ENCODE measurements at regions not wholly inside any gene's neighbourhood (a gene's known extent, or its start where the extent isn't known, plus 50 kb on each side); places are given as distances from the start of the nearest gene placed in this dataset.

GRCh38 chr3:150180334-150180733 lies 209.6 kb upstream of the PFN2 start:
- H3K4me1 ChIP-seq: peaks cover 11% of the 10 kb centered on the region
- no peaks in the 10 kb centered on the region for H3K36me3 ChIP-seq
- H3K4me3 ChIP-seq: no peak overlapping the region
- no peak overlapping the region for H3K27ac ChIP-seq
- DNase-seq (no peak), ATAC-seq (no peak)
- intact Hi-C loops (cut with DNase I): no loop called here
- H3K9me3 ChIP-seq: no peaks in the 10 kb centered on the region
- no peaks in the 10 kb centered on the region for H3K27me3 ChIP-seq (ENCODE audit: low read depth)
- TF ChIP-seq CTCF (IDR thresholded peaks at IDR 0.05): no peak

- Histone ChIP-seq H3K27me3 (ENCODE audit: low read depth) (no peaks in the 10 kb centered on the region), H3K4me3 (no peak overlapping the region), H3K4me1 (peaks cover 8% of the 10 kb centered on the region), H3K27ac (no peak overlapping the region), H3K9me3 (no peaks in the 10 kb centered on the region), H3K36me3 (no peaks in the 10 kb centered on the region)
- no peak for ATAC-seq
- no peak for DNase-seq
- TF ChIP-seq CTCF (IDR thresholded peaks at IDR 0.05): no peak
- intact Hi-C loops (cut with DNase I): no loop called here
Measured at GRCh38 chr3:150179330-150179729, 208.6 kb upstream of the PFN2 start.

- DNase-seq (no peak), ATAC-seq (no peak)
- Histone ChIP-seq H3K27me3 (ENCODE audit: low read depth) (no peaks in the 10 kb centered on the region), H3K27ac (no peak overlapping the region), H3K4me3 (no peak overlapping the region), H3K4me1 (no peaks in the 10 kb centered on the region), H3K9me3 (no peaks in the 10 kb centered on the region), H3K36me3 (no peaks in the 10 kb centered on the region)
- TF ChIP-seq CTCF (IDR thresholded peaks at IDR 0.05): no peak
- intact Hi-C loops (cut with DNase I): no loop called here
Measured at GRCh38 chr3:150177673-150178381, 207.1 kb upstream of the PFN2 start.

- H3K4me3 ChIP-seq: no peak overlapping the region
- no peaks in the 10 kb centered on the region for H3K9me3 ChIP-seq
- H3K36me3 ChIP-seq: no peaks in the 10 kb centered on the region
- no peak for TF ChIP-seq CTCF (IDR thresholded peaks at IDR 0.05)
- no peaks in the 10 kb centered on the region for H3K4me1 ChIP-seq
- ATAC-seq: no peak
- intact Hi-C loops (cut with DNase I): no loop called here
- H3K27me3 ChIP-seq (ENCODE audit: low read depth): no peaks in the 10 kb centered on the region
- no peak for DNase-seq
- no peak overlapping the region for H3K27ac ChIP-seq
Measured at GRCh38 chr3:150174179-150174578, 203.5 kb upstream of the PFN2 start.

- Histone ChIP-seq H3K27ac (no peak overlapping the region), H3K4me1 (no peaks in the 10 kb centered on the region), H3K36me3 (no peaks in the 10 kb centered on the region), H3K9me3 (no peaks in the 10 kb centered on the region), H3K4me3 (no peak overlapping the region), H3K27me3 (ENCODE audit: low read depth) (no peaks in the 10 kb centered on the region)
- DNase-seq (no peak), ATAC-seq (no peak)
- intact Hi-C loops (cut with DNase I): no loop called here
- TF ChIP-seq CTCF (IDR thresholded peaks at IDR 0.05): no peak
Measured at GRCh38 chr3:150172356-150172755, 201.7 kb upstream of the PFN2 start.

All from lower lobe of right lung (tissue), 2 donors.